Muscle layer of colon (tissue), 2 donors: ENCODE measurements at regions not wholly inside any gene's neighbourhood (a gene's known extent, or its start where the extent isn't known, plus 50 kb on each side); places are given as distances from the start of the nearest gene placed in this dataset.
"Not testable (repeated sequence)": the region's sequence is repeated elsewhere in the genome, so short reads cannot be mapped to it uniquely, and the experiment has no call there.

Experiments used
- H3K27ac ChIP-seq: one replicate; pipeline ENCODE4 v1.7.0; 2013; ENCODE audit warnings: low read depth, mild to moderate bottlenecking, low read length, moderate library complexity
- H3K27me3 ChIP-seq, 2 donors: one replicate each; pipeline ENCODE4 v1.7.0; 2013; ENCODE audit warnings: low read length in 2 of 2, mild to moderate bottlenecking in 2 of 2; ENCODE audit not compliant: insufficient read depth in 2 of 2, control insufficient read depth in 1 of 2
- H3K36me3 ChIP-seq: one replicate; pipeline ENCODE4 v1.7.0; 2013; ENCODE audit warnings: mild to moderate bottlenecking, low read length; ENCODE audit not compliant: insufficient read depth
- H3K4me1 ChIP-seq: one replicate; pipeline ENCODE4 v1.7.0; 2013; ENCODE audit warnings: mild to moderate bottlenecking, low read length; ENCODE audit not compliant: insufficient read depth
- H3K4me3 ChIP-seq, 2 donors: one replicate each; pipeline ENCODE4 v1.7.0; 2013; ENCODE audit warnings: low read length in 2 of 2, low read depth in 1 of 2, mild to moderate bottlenecking in 1 of 2, moderate library complexity in 1 of 2
- H3K9ac ChIP-seq: one replicate; pipeline ENCODE4 v1.7.0; 2013; ENCODE audit warnings: low read length
- H3K9me3 ChIP-seq: one replicate; pipeline ENCODE4 v1.7.0; 2013; ENCODE audit warnings: mild to moderate bottlenecking, low read length
- donor health status: abdominal sarcoma.
- donor health status: Adenocarcinoma of cecum.

DNA sequence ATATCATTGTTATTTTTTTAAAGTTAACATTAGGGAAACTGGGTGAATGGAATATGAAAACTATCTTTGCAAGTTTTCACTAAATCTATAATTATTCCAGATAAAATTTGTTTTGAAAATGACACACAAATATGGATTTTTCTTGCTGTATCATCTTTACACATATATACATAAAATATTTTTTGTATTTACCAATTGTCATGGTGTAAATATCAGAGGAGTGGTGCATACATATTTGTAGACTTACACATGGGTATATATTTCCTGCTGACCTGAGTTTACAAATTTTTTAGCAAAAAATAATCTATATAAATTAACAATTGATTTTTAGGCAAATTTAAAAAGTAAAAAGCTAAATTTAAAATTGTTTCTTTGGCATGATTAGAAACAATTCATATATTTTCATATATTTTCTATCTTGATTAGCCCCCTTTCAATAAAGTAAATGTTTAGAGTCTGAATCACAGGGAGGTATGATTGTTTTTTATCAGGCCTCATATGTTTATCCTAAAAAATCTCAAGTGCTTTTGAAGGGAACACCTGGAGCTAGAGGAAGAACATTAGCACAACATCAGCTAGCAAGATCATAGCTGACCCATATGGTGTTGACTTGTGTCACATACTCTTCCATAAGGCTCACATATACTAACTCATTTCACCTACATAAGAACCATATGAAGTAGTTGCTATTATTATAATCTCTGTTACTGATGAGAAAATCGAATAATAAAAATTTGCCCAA lies 671.8 kb upstream of the GJE1 start:
- Histone ChIP-seq H3K27me3 (no peaks in the 10 kb centered on the region), H3K27ac (no peak overlapping the region), H3K9ac (no peak overlapping the region), H3K4me3 (no peak overlapping the region), H3K36me3 (no peaks in the 10 kb centered on the region), H3K4me1 (no peaks in the 10 kb centered on the region), H3K9me3 (no peaks in the 10 kb centered on the region)

- H3K4me1 ChIP-seq, H3K9me3 ChIP-seq, H3K9ac ChIP-seq, H3K27ac ChIP-seq, H3K27me3 ChIP-seq, H3K36me3 ChIP-seq, H3K4me3 ChIP-seq: not testable (repeated sequence)
These were observed 672.5 kb upstream of the GJE1 start for GRCh38 chr6:141460245-141460644.

DNA sequence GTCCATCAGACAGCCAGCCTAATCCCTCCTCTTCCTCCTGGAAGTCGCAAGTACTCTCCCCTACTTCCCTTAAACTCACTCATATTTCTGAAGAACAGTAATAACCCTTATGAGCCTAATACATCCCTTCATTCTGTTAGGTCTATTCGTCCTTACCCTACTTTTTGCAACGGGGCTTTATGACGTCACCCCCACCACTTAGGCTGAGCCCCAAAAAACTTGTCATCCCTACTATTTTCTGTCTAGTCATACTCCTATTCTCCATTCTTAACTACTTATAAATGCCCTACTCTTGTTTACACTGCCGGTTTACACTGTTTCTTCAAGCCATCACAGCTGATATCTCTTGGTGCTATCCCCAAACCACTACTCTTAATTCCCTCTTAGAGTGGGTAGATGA lies 674.7 kb upstream of the GJE1 start:
- not testable (repeated sequence) for H3K27ac ChIP-seq, H3K36me3 ChIP-seq, H3K4me1 ChIP-seq, H3K27me3 ChIP-seq, H3K4me3 ChIP-seq, H3K9ac ChIP-seq, H3K9me3 ChIP-seq

- Histone ChIP-seq H3K4me3 (no peak overlapping the region), H3K4me1 (no peaks in the 10 kb centered on the region), H3K9me3 (no peaks in the 10 kb centered on the region), H3K36me3 (no peaks in the 10 kb centered on the region), H3K27me3 (no peaks in the 10 kb centered on the region), H3K9ac (no peak overlapping the region), H3K27ac (no peak overlapping the region)
These were observed 680.4 kb upstream of the GJE1 start for GRCh38 chr6:141452354-141452686.

DNA sequence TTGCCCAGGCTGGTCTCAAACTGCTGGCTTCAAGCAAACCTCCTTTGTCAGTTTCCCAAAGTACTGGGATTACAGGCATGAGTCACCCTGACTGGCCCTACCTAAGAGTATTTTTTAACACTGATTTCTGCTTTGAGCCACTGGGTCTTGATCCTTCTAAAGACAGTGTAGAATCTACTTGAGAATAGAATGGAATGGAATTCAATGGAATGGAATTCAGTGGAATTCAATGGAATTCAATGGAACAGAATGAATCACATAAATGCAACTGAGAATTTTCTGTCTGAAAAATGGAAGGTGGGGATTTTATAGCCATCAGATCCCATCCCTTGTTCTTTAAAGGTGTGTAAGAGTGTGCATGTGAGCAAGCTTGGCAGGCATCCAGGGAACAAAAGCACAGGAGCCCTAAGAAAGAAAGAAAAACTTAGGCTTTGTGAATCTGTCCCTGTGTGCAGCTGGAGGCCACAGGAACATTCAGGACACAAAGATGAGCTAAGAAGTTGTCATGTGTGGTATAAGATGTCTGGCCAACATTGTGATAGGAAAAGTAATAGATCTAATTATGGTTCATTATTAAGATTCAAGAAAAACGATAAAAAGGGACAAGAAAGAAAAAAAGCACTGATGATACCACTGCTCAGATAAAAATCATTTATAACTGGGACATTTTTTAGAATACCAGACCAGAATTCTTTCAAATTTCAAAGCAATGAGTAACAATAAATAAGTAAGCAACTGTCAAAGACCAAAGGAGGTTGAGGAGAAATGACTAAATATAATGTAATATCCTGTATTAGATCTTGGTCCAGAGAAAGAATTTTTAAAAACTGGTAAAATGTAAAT lies 681.0 kb upstream of the GJE1 start:
- H3K36me3 ChIP-seq: no peaks in the 10 kb centered on the region
- no peaks in the 10 kb centered on the region for H3K27me3 ChIP-seq
- no peaks in the 10 kb centered on the region for H3K9me3 ChIP-seq
- no peak overlapping the region for H3K9ac ChIP-seq
- H3K4me3 ChIP-seq: no peak overlapping the region
- no peak overlapping the region for H3K27ac ChIP-seq
- no peaks in the 10 kb centered on the region for H3K4me1 ChIP-seq

DNA sequence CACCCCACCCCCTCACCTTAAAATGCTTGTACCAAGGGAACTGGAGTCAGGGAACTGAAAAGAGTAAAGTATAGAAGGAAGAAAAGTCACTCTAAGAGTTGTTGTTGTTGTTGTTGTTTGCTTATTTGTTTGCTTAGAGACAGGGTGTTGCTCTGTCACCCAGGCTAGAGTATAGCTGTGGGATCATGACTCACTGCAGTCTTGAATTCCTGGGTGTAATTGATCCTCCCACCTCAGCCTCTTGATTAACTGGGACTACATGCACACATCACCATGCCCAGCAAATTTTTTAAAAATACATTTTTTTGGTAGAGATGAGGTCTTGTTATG lies 681.6 kb upstream of the GJE1 start:
- no peak overlapping the region for H3K9ac ChIP-seq
- no peak overlapping the region for H3K4me3 ChIP-seq
- no peaks in the 10 kb centered on the region for H3K9me3 ChIP-seq
- H3K27me3 ChIP-seq: no peaks in the 10 kb centered on the region
- no peak overlapping the region for H3K27ac ChIP-seq
- no peaks in the 10 kb centered on the region for H3K4me1 ChIP-seq
- no peaks in the 10 kb centered on the region for H3K36me3 ChIP-seq

DNA sequence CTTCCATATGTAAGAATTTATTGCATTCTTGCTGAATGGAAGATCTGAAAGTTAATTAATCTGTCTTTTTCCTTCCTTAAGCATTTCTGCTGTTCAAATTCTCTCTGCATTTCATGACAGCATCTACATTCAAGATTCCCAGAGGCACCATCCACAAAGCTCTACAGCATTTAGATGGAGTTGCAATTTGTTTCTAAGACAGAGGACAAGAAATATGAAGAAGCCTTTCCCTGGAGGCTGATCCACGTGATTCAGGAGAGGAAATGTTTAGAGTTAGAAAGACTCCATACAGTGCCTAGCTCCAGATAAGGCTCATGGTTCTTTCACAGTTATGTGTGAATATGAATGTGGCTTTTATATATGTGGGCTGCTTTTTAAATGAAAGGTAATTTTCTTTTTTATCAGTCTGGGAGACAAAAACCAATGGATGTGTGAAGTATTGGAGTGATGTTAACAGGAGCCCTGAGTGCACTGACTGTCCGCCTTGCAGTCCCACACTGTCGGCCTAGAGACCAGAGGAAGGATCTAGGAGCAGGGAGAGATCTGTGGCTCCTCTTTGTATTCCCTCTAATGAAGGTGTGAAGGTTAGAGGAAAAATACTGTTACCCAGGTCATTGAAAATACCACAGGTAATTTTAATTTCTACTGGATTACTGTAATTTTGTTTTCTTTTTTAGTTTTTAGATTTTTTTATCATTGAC lies 686.6 kb upstream of the GJE1 start:
- no peaks in the 10 kb centered on the region for H3K36me3 ChIP-seq

GRCh38 chr6:141443668-141444289 lies 688.9 kb upstream of the GJE1 start:
- Histone ChIP-seq H3K9me3 (no peaks in the 10 kb centered on the region), H3K4me3 (no peak overlapping the region), H3K36me3 (no peaks in the 10 kb centered on the region), H3K27me3 (no peaks in the 10 kb centered on the region), H3K27ac (no peak overlapping the region), H3K4me1 (no peaks in the 10 kb centered on the region), H3K9ac (no peak overlapping the region)

More for the DNA sequence above, 686.6 kb upstream of the GJE1 start:
- no peak overlapping the region for H3K4me3 ChIP-seq
- no peaks in the 10 kb centered on the region for H3K9me3 ChIP-seq
- H3K9ac ChIP-seq: no peak overlapping the region
- no peaks in the 10 kb centered on the region for H3K27me3 ChIP-seq
- H3K4me1 ChIP-seq: no peaks in the 10 kb centered on the region
- H3K27ac ChIP-seq: no peak overlapping the region

GRCh38 chr6:141443032-141443431 lies 689.7 kb upstream of the GJE1 start:
- no peak overlapping the region for H3K9ac ChIP-seq
- no peaks in the 10 kb centered on the region for H3K4me1 ChIP-seq
- no peaks in the 10 kb centered on the region for H3K9me3 ChIP-seq
- H3K36me3 ChIP-seq: no peaks in the 10 kb centered on the region
- H3K27me3 ChIP-seq: no peaks in the 10 kb centered on the region
- no peak overlapping the region for H3K4me3 ChIP-seq
- no peak overlapping the region for H3K27ac ChIP-seq

GRCh38 chr6:141439513-141439912 lies 693.2 kb upstream of the GJE1 start:
- Histone ChIP-seq H3K9me3 (no peaks in the 10 kb centered on the region), H3K4me1 (no peaks in the 10 kb centered on the region), H3K27me3 (no peaks in the 10 kb centered on the region), H3K27ac (no peak overlapping the region), H3K9ac (no peak overlapping the region), H3K36me3 (no peaks in the 10 kb centered on the region), H3K4me3 (no peak overlapping the region)

DNA sequence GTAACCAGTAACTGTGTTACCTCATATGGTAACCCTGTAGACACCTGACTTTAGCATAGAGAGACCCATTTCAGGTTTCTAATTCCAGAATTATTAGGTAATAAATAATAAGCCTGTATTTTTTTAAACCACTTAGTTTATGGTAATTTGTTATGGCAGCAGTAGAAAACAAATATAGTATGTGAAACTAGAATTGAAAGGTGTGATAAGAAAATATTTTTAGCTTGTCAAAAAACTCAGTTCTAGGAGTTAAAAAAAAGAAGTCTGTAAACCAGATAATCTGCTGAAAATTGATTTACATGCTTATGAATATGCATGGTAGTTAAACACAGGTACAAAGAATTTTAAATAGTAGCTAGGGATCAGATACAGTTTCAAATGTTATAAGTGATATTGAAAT lies 695.0 kb upstream of the GJE1 start:
- no peak overlapping the region for H3K9ac ChIP-seq
- H3K27me3 ChIP-seq: no peaks in the 10 kb centered on the region
- H3K4me3 ChIP-seq: no peak overlapping the region
- H3K36me3 ChIP-seq: no peaks in the 10 kb centered on the region
- H3K9me3 ChIP-seq: no peaks in the 10 kb centered on the region
- H3K27ac ChIP-seq: no peak overlapping the region
- no peaks in the 10 kb centered on the region for H3K4me1 ChIP-seq
